CD4-positive, alpha-beta T cell (primary cell): ENCODE measurements at regions not wholly inside any gene's neighbourhood (a gene's known extent, or its start where the extent isn't known, plus 50 kb on each side); places are given as distances from the start of the nearest gene placed in this dataset.
"Not testable (repeated sequence)": the region's sequence is repeated elsewhere in the genome, so short reads cannot be mapped to it uniquely, and the experiment has no call there.

ENCODE experiments used
- ATAC-seq: fragments of 200-7000 bp; cut with Tn5 transposase; one replicate; pipeline ENCODE4 v1.10.0; 2022; ENCODE audit warnings: mild to moderate bottlenecking; ENCODE audit not compliant: poor library complexity
- CTCF ChIA-PET: fragments of 350-600 bp; sonication (Branson Sonifier 250); formaldehyde crosslinking; loops from one replicate; lab custom pipeline; 2021; ENCODE audit warnings: antibody characterized with exemption, inconsistent platforms; lab: Charles Lee
- POLR2A ChIA-PET: fragments of 350-600 bp; sonication (Branson Sonifier 250); formaldehyde crosslinking; loops from one replicate; lab custom pipeline; 2021; ENCODE audit warnings: antibody characterized with exemption, inconsistent platforms; lab: Charles Lee
- DNase-seq, 14 experiments: peaks; one replicate each; pipeline ENCODE4 v3.0.0-alpha.2; 2013 to 2020; ENCODE audit warnings: mixed read lengths in 2 of 14
- H3K27ac ChIP-seq, 2 donors: one replicate each; pipeline versions ENCODE4 v1.5.1 to v1.7.0; 2013; ENCODE audit warnings: low read length in 2 of 2, low read depth in 1 of 2, mild to moderate bottlenecking in 1 of 2
- H3K27me3 ChIP-seq, 2 experiments: 1 replicate in 1 of 2; 2 replicates in 1 of 2; pipeline versions ENCODE4 v1.6.1 to v1.7.0; 2013; ENCODE audit warnings: low read length in 2 of 2, control low read depth in 1 of 2, mild to moderate bottlenecking in 1 of 2, moderate library complexity in 1 of 2; ENCODE audit not compliant: insufficient read depth in 2 of 2, control insufficient read depth in 1 of 2
- H3K36me3 ChIP-seq: one replicate; pipeline ENCODE4 v1.6.1; 2013; ENCODE audit warnings: low read length, control low read depth; ENCODE audit not compliant: insufficient read depth
- H3K4me1 ChIP-seq: one replicate; pipeline ENCODE4 v1.6.1; 2013; ENCODE audit warnings: low read length, control low read depth; ENCODE audit not compliant: insufficient read depth
- H3K4me3 ChIP-seq: one replicate; pipeline ENCODE4 v1.5.1; 2013; ENCODE audit warnings: mild to moderate bottlenecking, low read length, moderate library complexity
- H3K9me3 ChIP-seq, 2 experiments: 1 replicate in 1 of 2; 2 replicates in 1 of 2; pipeline versions ENCODE4 v1.6.1 to v1.7.0; 2013; ENCODE audit warnings: low read length in 2 of 2, mild to moderate bottlenecking in 2 of 2, control low read depth in 1 of 2, moderate library complexity in 1 of 2; ENCODE audit not compliant: control insufficient read depth in 1 of 2, insufficient read depth in 1 of 2
- H3K27ac Mint-ChIP-seq: one replicate; pipeline ENCODE4 v1.8.0; 2020; ENCODE audit warnings: mixed read lengths
- H3K27me3 Mint-ChIP-seq: one replicate; pipeline ENCODE4 v1.8.0; 2021; ENCODE audit warnings: mixed read lengths
- H3K36me3 Mint-ChIP-seq: one replicate; pipeline ENCODE4 v1.8.0; 2021; ENCODE audit warnings: low read depth, mixed read lengths
- H3K4me1 Mint-ChIP-seq: one replicate; pipeline ENCODE4 v1.8.0; 2021; ENCODE audit warnings: low read depth, mixed read lengths
- H3K4me3 Mint-ChIP-seq: one replicate; pipeline ENCODE4 v1.8.0; 2020; ENCODE audit warnings: mild to moderate bottlenecking, mixed read lengths
- H3K9me3 Mint-ChIP-seq: one replicate; pipeline ENCODE4 v1.8.0; 2020; ENCODE audit warnings: mixed read lengths
- intact Hi-C, 2 experiments: fragments of 100-400 bp; cut with DNase I in 1 of 2; cut with micrococcal nuclease in 1 of 2; formaldehyde crosslinking; loops; one replicate each; pipeline versions ENCODE4 v1.15.1 to v1.9.0; 2023 to 2025; cut with DNase I, micrococcal nuclease
- TF ChIP-seq, protein P1 (sequence below): fragments of 200-600 bp; IDR thresholded peaks from one replicate; pipeline ENCODE4 v1.8.0; 2022; ENCODE audit warnings: antibody characterized with exemption, mild to moderate bottlenecking

DNA sequence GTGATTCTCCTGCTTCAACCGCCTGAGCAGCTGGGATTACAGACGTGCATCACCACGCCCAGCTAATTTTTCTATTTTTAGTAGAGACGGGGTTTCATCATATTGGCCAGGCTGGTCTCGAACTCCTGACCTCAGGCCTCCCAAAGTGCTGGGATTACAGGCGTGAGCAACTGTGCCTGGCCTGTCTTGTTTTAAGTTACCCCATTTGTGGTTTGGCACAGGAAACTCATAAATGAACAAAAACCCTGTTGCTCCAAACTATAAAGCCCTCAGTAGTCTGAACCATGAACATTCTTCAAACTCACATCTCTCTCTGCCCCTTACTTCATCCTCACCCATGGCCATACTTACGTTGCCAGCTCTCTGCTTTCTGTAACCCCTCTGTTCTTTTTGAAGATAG, 61.7 kb downstream of the RHOU start:
- H3K36me3 ChIP-seq, DNase-seq, H3K27me3 ChIP-seq, H3K27me3 Mint-ChIP-seq, intact Hi-C loops, H3K4me1 Mint-ChIP-seq, H3K9me3 Mint-ChIP-seq, H3K27ac Mint-ChIP-seq, H3K36me3 Mint-ChIP-seq, H3K4me3 ChIP-seq, CTCF ChIA-PET, ATAC-seq, H3K4me3 Mint-ChIP-seq, H3K27ac ChIP-seq, POLR2A ChIA-PET: not testable (repeated sequence)
- Histone ChIP-seq H3K4me1 (peaks cover 43% of the 10 kb centered on the region), H3K9me3 (peaks cover 0 to 16% of the 10 kb centered on the region in 2 experiments)

DNA sequence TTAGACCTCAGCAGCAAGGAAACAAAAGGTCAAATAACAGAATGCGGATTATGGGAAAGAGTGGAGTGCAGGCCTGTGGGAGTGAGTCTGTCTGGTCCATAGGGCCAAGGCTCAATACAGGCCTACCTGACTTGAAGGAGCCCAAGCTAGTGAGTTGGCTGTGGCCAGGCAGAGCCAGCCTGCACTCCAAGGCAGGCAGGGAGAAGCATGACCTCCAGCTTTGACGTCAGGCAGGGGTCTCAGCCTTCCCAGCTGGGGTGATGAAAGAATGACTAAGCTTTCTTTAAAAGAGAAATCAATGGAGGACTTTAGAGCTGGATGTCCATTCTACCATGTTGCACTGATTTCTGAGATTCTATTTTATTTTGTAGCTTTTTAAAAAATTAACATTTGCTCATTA, 62.8 kb downstream of the RHOU start:
- Mint-ChIP-seq H3K27ac (no peak overlapping the region), H3K9me3 (peaks cover 2% of the 10 kb centered on the region), H3K27me3 (no peaks in the 10 kb centered on the region), H3K4me3 (no peak overlapping the region), H3K36me3 (no peaks in the 10 kb centered on the region), H3K4me1 (peaks cover 16% of the 10 kb centered on the region)
- TF ChIP-seq, protein P1, sequence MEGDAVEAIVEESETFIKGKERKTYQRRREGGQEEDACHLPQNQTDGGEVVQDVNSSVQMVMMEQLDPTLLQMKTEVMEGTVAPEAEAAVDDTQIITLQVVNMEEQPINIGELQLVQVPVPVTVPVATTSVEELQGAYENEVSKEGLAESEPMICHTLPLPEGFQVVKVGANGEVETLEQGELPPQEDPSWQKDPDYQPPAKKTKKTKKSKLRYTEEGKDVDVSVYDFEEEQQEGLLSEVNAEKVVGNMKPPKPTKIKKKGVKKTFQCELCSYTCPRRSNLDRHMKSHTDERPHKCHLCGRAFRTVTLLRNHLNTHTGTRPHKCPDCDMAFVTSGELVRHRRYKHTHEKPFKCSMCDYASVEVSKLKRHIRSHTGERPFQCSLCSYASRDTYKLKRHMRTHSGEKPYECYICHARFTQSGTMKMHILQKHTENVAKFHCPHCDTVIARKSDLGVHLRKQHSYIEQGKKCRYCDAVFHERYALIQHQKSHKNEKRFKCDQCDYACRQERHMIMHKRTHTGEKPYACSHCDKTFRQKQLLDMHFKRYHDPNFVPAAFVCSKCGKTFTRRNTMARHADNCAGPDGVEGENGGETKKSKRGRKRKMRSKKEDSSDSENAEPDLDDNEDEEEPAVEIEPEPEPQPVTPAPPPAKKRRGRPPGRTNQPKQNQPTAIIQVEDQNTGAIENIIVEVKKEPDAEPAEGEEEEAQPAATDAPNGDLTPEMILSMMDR: no peak
- ChIA-PET POLR2A (interaction anchor here (1.6 kb wide), 1 partner anchor 10 kb away, joined by 3 read pairs; no protein-coding TSS in a partner anchor), CTCF (no interaction called here)
- no peak overlapping the region for H3K4me3 ChIP-seq
- ATAC-seq (no peak), DNase-seq (no peak)
- intact Hi-C loops: no loop called here
- H3K4me1 ChIP-seq: peaks cover 35% of the 10 kb centered on the region
- no peaks in the 10 kb centered on the region for H3K27me3 ChIP-seq
- no peaks in the 10 kb centered on the region for H3K36me3 ChIP-seq
- no peak overlapping the region for H3K27ac ChIP-seq
- H3K9me3 ChIP-seq: peaks cover 0 to 16% of the 10 kb centered on the region in 2 experiments

DNA sequence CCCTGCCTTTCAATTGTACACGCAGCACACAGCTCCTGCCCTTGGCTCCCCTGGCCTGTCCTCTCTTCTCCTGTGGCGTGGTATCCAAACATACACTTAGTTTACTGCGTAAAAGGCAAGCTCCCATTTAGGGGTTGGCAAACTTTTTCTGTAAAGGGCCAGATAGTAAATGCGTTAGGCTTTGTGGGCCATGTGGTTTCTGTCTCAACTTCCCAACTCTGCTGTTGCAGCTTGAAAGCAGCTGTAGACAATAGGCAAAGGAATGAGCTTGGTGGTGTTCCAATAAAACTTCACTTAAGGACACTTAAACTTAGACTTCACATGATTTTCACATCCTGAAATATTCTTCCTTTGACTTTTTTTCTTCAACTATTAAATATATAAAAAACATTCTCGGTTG, 63.3 kb downstream of the RHOU start:
- ChIA-PET POLR2A (interaction anchor here (0.5 to 1.6 kb wide), 2 partner anchors 9 to 245 kb away, joined by 3 read pairs; no protein-coding TSS in a partner anchor), CTCF (no interaction called here)
- intact Hi-C loops: no loop called here
- Histone ChIP-seq H3K4me1 (peaks cover 30% of the 10 kb centered on the region), H3K9me3 (peaks cover 0 to 16% of the 10 kb centered on the region in 2 experiments), H3K4me3 (no peak overlapping the region), H3K27me3 (no peaks in the 10 kb centered on the region), H3K36me3 (no peaks in the 10 kb centered on the region), H3K27ac (no peak overlapping the region)
- DNase-seq (no peak), ATAC-seq (no peak)
- Mint-ChIP-seq H3K27me3 (no peaks in the 10 kb centered on the region), H3K9me3 (peaks cover 2% of the 10 kb centered on the region), H3K4me1 (peaks cover 18% of the 10 kb centered on the region), H3K27ac (no peak overlapping the region), H3K36me3 (no peaks in the 10 kb centered on the region), H3K4me3 (no peak overlapping the region)
- TF ChIP-seq, protein P1: no peak

DNA sequence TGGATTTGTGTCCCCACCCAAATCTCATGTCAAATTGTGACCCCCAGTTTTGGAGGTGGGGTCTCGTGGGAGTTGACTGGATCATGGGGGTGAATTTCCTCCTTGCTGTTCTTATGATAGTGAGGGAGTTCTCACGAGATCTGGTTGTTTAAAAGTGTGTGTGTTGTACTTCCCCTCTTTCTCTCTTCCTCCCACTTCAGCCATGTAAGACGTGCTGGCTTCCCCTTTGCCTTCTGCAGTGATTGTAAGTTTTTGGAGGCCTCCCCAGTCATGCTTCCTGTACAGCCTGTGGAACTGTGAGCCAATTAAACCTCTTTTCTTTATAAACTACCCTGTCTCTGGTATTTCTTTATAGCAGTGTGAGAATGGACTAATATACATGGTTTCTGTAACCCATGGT, 64.6 kb downstream of the RHOU start:
- TF ChIP-seq, protein P1: no peak
- H3K27me3 Mint-ChIP-seq: no peaks in the 10 kb centered on the region

More for the DNA sequence above, 64.6 kb downstream of the RHOU start:
- Histone ChIP-seq H3K27ac (no peak overlapping the region), H3K9me3 (peaks cover 0 to 16% of the 10 kb centered on the region in 2 experiments), H3K27me3 (no peaks in the 10 kb centered on the region), H3K36me3 (no peaks in the 10 kb centered on the region), H3K4me1 (peaks cover 25% of the 10 kb centered on the region), H3K4me3 (no peak overlapping the region)
- ChIA-PET CTCF (no interaction called here), POLR2A (no interaction called here)
- H3K4me3 Mint-ChIP-seq: no peak overlapping the region
- H3K27ac Mint-ChIP-seq: no peak overlapping the region
- intact Hi-C loops: no loop called here
- no peak for ATAC-seq
- H3K4me1 Mint-ChIP-seq: peaks cover 30% of the 10 kb centered on the region
- no peaks in the 10 kb centered on the region for H3K36me3 Mint-ChIP-seq
- H3K9me3 Mint-ChIP-seq: peaks cover 2% of the 10 kb centered on the region
- no peak for DNase-seq
